ENCODE measurements at regions not wholly inside any gene's neighbourhood (a gene's known extent, or its start where the extent isn't known, plus 50 kb on each side); places are given as distances from the start of the nearest gene placed in this dataset.
A peak's percentile ranks its signal among the peaks of the same experiment; 100 is the strongest.
"Not testable (repeated sequence)": the region's sequence is repeated elsewhere in the genome, so short reads cannot be mapped to it uniquely, and the experiment has no call there.

GRCh38 chr11:7143908-7144307 lies 55.1 kb downstream of the RBMXL2 start:
- DNase-seq (ENCODE audit: low read depth), result peak; percentile 40

- DNase-seq (ENCODE audit: low read depth), result not testable (repeated sequence)
Measured at GRCh38 chr11:7150104-7150503, 61.3 kb downstream of the RBMXL2 start.

- peak; percentile 38 for DNase-seq (ENCODE audit: low read depth)
Measured at GRCh38 chr11:7154881-7155361, 66.1 kb downstream of the RBMXL2 start.

- no peak for DNase-seq (ENCODE audit: low read depth)
Measured at GRCh38 chr11:7160814-7161489, 72.2 kb downstream of the RBMXL2 start.

GRCh38 chr11:7165911-7166310 lies 77.1 kb downstream of the RBMXL2 start:
- DNase-seq (ENCODE audit: low read depth), result no peak

GRCh38 chr11:7167976-7168740 lies 79.4 kb downstream of the RBMXL2 start:
- no peak for DNase-seq (ENCODE audit: low read depth)

- no peak for DNase-seq (ENCODE audit: low read depth)
Measured at GRCh38 chr11:7168741-7168990, 79.9 kb downstream of the RBMXL2 start.

GRCh38 chr11:7170431-7170830 lies 81.3 kb upstream of the SYT9 start:
- DNase-seq (ENCODE audit: low read depth), result no peak

- DNase-seq (ENCODE audit: low read depth), result no peak
Measured at GRCh38 chr11:7175007-7175406, 76.7 kb upstream of the SYT9 start.

GRCh38 chr11:7186190-7186589 lies 65.5 kb upstream of the SYT9 start:
- peak; percentile 79 for DNase-seq (ENCODE audit: low read depth)

- DNase-seq (ENCODE audit: low read depth), result no peak
Measured at GRCh38 chr11:7186676-7187075, 65.0 kb upstream of the SYT9 start.

GRCh38 chr11:7192785-7193184 lies 58.9 kb upstream of the SYT9 start:
- not testable (repeated sequence) for DNase-seq (ENCODE audit: low read depth)

GRCh38 chr11:7196396-7197146 lies 55.1 kb upstream of the SYT9 start:
- peak; percentile 55 for DNase-seq (ENCODE audit: low read depth)

- DNase-seq (ENCODE audit: low read depth), result no peak
Measured at GRCh38 chr11:7197469-7197868, 54.2 kb upstream of the SYT9 start.
